GM18870 (cell line): ENCODE measurements at regions not wholly inside any gene's neighbourhood (a gene's known extent, or its start where the extent isn't known, plus 50 kb on each side); places are given as distances from the start of the nearest gene placed in this dataset.

Source experiments
- ATAC-seq: cut with Tn5 transposase; IDR thresholded peaks from one replicate; pipeline ENCODE4 v1.9.1; 2021; ENCODE audit warnings: moderate library complexity; ENCODE audit not compliant: unreplicated experiment

DNA sequence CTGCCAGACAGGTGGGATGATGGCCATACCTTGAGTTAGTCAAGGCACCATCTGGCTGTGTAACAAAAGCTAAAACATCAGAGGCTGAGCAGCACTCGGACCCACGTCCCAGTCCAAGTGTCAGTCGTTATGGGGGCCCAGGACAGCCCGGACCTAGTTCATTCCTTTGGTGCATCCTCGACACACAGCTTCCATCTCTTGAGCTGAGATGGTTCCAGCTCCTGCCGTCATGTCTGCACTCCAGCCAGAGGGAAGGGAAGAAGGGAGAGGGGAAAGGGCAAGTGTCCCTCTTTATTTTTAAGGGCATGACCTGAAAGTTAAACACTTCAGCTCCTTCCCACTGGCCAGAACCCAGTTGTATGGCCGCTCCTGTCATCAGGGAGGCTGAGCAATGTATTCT, 218.0 kb downstream of the SEC14L1 start:
- ATAC-seq = no peak

DNA sequence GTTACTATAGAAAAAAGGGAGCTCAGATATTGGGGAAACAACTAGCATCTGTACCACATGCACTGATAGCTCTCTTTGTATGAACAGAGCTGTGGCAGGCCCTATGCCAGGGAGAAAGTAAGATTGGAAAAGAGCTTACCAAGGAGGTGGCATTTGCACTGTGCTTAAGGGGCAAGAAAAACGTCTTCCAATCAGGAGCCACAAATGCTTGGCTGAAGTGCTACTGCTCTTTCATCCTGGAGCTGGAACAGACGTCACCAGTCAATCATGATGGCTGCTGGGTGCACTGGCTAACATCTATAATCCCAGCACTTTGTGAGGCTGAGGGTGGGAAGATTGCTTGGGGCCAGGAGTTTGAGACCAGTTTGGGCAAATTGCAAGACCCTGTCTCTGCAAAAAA, 218.5 kb downstream of the SEC14L1 start:
- ATAC-seq = no peak

DNA sequence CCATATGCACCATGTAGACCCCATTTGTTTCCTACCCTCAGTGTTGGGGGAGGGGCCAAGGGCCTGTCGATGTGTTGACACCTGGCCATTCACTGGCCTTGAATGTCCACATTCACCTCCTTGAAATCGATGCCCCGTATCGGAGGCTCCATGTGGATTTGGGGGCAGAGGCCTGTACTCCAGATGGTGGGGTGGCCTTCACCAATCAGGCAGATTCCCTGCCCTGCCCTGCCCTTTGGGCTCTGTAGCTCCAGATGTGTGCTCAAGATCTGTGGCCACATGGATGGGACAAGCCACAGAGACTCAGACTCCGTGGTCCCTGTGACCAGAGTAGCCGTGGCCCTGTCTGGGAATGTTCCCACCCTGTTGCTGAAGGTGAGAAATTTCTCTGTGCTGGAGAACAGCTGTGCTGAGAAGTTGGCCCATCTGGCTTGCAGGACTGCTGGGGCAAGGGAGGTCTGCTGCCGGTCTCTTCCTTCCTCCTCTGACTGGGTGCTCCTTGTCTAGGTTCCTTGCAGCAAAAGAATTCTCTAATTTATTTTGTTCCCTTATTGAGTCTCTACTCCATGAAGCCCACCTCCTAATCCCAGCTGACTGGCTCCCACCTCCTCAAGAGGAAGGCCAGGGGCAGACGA, 221.3 kb downstream of the SEC14L1 start:
- ATAC-seq = no peak

DNA sequence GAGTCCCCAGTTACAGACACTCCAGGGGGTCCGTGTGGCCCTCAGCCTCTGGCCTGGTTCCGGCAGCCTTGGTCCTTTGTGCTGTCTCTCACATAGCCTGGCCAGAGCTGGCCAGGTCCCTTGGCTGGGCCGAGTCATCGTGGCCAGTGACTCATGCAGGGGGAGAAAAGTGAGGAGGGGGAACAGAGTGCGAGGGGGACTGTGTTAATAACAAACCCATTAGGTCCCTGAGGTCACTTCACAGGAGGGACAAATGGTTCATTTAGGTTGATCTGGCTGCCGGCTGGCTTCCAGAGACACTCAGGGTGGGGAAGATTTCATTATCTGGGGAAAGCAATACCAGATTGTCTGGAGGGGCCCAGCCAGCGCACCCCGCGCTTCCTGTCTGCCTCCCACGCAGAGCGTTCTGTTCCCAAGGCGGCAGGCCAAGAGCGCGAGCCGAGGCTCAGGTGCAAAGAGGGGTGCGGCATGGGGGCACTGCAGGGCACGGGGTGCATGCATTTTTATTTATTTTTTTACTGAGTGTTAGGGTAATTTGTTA, 223.1 kb downstream of the SEC14L1 start:
- ATAC-seq = no peak

GRCh38 chr17:77364381-77364911, 223.7 kb downstream of the SEC14L1 start:
- no peak for ATAC-seq

DNA sequence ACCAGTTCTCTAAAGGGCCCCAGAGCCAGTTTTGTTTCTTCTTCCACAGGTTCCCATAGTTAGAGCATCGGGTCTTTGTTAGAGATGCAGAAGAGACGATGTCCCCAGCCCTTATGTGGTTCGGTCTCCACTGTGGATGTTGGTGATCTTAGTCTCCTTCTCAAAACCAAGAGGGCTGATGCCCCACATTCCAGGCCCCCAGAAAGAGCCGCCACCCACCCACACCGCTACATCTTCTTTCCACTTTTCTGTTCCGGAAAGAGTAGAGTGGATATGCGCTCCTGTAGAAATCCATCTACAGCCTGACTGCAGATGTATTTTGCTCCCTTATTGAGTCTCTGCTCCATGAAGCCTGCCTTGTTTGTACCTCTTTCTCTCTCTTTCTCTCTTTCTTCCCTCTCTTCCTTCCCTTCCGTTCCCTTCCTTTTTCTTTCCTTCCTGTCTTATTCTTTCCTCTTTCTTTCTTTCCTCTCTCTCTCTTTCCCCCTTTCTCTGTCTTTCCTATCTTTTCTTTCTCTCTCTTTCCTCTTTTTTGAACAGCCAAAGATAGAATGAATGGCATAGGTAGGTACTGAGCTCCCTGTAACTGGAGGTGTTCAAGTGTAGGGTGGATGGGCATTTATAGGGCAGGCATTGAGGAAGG, 224.3 kb downstream of the SEC14L1 start:
- no peak for ATAC-seq

DNA sequence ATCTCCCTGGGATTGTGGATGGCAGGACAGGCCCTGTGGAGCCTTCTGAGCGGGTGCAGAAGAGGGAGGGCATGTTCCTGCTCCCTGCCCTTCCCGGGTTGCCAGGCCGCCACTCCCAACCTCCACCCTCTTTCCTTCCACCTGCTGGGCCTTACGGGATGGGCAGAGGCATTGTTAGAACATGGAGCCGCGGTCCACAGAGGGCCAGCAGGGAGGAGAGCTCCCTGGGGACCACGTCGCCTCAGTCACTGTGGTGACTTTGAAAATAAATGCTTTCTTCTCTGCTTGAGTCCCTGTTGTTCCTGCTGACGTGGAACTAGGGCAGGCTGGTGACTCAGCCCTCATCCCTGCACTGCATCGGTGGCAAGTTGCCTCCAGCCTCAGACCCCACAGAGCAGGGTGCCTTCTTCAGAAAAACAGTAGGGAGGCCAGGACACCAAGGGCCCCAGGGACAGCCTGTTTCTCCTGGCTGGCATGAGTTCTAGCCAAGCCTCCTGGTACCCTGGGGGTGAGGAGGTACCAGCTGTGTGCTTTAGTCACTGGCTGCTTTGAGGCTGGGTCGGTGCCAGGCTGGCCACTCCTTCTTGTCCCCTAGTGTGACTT, 224.9 kb downstream of the SEC14L1 start:
- no peak for ATAC-seq

DNA sequence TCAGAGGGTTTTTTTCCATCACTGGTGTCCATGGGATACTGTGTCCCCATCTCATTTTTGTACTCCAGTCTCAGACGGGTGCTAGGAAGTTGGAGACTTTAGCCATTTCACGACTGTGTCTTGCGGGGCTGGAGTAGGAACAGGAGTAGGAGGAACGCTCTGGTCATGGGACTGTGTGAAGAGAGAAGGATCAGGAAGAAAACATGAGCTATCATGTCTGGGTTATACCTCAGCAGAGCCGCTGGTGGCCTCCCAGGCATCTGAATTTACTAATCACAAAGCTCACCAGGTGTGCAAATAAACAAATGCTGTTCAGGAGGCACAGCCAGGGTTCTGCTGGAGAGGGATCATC, 225.4 kb downstream of the SEC14L1 start:
- ATAC-seq = no peak

DNA sequence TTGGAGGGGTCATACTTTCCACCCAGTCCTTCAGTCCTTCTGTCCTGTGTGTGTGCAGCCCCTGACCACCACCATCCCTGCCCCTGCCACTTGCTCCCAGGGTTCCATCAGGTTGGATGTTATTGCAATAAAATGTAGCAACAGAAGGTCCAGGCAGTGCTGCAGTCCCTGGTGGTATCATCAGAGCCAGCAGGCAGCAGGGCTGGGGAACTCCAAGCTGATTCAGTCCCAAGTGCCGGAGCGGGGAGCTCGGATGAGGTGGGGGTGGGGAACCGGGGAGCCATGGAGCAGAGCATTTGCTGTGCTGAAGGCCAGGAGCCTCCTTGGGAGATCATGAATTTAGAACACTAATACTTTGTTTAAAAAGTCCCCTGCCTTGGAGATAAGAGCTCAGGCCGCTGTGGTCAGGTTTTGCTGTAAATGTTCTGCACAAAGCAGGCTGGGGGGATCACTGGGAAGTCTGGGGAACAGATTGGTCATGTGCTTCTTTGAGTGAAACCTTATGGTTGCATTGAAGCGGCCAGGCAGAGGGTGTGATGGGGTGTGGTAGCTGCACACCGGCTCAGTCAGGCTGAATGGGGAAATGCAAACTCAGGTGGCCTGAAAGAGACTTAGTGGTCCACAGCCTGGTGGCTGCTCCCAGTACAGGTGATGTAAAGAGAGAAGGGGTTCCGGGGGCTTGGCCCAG, 225.9 kb downstream of the SEC14L1 start:
- no peak for ATAC-seq

DNA sequence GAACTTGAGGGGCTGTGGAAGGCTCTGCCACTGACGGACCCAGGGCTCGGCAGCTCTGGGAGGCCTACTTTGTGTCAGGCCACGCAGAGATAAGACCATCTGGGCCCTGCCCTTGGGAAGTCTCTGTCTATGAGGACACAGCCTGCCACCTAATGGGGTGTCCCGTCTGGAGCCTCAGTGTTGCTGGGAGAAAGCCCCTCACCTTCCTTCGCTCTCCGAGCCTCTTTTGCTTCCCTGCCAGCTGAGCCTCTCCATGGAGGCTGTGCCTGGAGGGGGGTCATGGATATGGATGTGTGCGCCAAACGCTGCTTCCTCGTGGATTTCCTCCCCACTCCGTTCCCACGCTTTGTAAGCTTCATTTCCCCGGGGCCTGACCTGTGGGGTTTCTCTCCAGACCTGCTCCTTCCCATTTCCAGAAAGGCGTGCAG, 228.8 kb downstream of the SEC14L1 start:
- ATAC-seq = no peak

DNA sequence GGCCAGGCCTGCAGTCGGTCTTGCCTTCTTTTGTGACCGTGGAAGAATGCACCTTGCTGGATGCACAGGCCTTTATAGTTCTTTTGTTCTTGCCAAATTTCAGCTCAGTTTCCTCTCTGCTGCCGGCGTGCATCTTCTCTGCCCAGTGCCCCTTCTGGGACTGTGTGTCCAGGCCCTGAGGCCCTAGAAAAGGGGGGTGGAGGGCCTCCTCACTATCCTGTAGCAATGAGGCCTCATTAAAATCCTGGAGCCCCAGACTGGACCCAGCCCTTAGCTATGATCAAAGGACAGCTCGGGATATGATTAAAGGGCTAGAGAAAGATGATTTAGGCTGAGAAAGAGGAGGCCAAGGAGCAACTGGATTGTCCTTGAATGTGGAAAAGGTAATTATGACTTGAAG, 229.8 kb downstream of the SEC14L1 start:
- ATAC-seq = no peak

DNA sequence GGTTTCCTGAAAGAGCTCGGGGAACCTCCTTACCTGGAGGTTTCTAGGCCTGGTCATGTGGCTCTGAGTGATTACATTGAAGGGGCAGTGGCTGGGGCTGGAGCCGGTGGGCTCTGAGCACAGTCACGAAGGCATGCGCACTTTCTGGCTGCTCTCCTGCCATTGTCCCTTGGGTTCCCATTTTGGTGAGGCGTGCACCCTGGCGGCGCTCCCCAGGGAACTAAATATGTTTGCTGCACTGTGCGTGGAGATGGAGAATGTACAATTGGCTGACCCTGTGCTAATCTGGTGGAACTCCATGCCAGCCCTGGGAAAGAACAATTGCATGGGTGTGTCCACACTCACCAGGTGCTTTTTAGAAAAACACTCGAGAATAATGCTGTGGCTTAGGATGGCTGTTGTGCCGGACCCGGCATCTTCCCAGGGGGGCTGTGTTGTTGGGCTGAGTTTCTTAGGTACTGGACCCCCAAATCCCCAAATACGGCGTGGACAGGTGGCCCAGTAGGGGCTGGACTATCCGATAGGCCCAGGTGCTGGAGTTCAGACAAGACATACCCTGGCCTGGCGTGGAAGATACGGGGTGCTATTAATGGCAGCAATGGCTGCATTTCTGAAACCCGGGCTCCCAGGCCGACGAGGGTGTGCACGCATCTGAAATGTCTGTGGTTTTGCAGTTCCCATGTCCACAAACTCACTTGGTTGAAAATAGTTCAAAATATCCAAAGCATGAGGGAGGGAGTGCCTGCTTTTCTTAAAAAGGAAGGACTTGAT, 230.5 kb downstream of the SEC14L1 start:
- no peak for ATAC-seq

DNA sequence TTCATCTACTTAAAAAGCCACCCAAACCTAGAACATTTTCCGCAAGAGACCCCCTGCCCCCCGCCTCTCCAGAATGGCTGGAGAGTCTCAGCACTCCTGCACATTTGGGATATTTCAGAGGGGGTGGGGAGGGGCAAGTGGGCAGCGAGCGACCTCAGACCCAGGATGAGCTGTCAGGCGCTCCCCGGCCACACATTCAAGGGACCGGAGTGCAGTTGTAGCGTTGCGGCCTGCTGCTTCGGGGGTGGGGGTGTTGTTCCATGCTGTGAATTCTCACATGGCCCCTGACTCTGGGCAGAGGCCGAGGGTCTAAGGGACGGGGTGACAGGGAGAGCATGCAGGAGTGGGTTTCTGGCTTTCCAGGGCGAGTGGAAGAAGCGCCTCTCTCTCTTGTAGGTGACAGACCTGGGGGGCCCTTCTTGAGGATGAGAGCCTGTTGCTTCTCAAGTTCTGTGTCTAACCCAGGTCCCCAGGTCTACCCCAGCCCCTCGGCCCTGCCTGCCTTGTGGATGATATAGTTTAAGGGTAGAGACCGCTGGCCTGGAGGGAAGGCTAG, 231.2 kb downstream of the SEC14L1 start:
- ATAC-seq = no peak

- no peak for ATAC-seq
Measured at GRCh38 chr17:77372444-77373298, 231.9 kb downstream of the SEC14L1 start.

DNA sequence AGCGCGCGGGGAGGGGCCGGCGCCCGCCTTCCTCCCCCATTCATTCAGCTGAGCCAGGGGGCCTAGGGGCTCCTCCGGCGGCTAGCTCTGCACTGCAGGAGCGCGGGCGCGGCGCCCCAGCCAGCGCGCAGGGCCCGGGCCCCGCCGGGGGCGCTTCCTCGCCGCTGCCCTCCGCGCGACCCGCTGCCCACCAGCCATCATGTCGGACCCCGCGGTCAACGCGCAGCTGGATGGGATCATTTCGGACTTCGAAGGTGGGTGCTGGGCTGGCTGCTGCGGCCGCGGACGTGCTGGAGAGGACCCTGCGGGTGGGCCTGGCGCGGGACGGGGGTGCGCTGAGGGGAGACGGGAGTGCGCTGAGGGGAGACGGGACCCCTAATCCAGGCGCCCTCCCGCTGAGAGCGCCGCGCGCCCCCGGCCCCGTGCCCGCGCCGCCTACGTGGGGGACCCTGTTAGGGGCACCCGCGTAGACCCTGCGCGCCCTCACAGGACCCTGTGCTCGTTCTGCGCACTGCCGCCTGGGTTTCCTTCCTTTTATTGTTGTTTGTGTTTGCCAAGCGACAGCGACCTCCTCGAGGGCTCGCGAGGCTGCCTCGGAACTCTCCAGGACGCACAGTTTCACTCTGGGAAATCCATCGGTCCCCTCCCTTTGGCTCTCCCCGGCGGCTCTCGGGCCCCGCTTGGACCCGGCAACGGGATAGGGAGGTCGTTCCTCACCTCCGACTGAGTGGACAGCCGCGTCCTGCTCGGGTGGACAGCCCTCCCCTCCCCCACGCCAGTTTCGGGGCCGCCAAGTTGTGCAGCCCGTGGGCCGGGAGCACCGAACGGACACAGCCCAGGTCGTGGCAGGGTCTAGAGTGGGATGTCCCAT, 232.8 kb downstream of the SEC14L1 start:
- ATAC-seq = no peak

GRCh38 chr17:77374170-77374936, 233.6 kb downstream of the SEC14L1 start:
- no peak for ATAC-seq

GRCh38 chr17:77375108-77375916, 234.5 kb downstream of the SEC14L1 start:
- no peak for ATAC-seq
